GM23248 (cell line): ENCODE measurements at regions not wholly inside any gene's neighbourhood (a gene's known extent, or its start where the extent isn't known, plus 50 kb on each side); places are given as distances from the start of the nearest gene placed in this dataset.

Source experiments
- EZH2 ChIP-seq: fragments of 200-600 bp; sonication (generic); IDR thresholded peaks from 2 replicates; pipeline ENCODE4 v1.6.1; 2018; ENCODE audit warnings: antibody characterized with exemption, mild to moderate bottlenecking; ENCODE audit not compliant: insufficient read depth, poor library complexity, severe bottlenecking
- EZH2phosphoT487 ChIP-seq: fragments of 200-600 bp; sonication (generic); IDR thresholded peaks from 2 replicates; pipeline ENCODE4 v1.6.1; 2018; ENCODE audit warnings: antibody characterized with exemption, moderate library complexity, mild to moderate bottlenecking, low read depth; ENCODE audit not compliant: insufficient read depth

DNA sequence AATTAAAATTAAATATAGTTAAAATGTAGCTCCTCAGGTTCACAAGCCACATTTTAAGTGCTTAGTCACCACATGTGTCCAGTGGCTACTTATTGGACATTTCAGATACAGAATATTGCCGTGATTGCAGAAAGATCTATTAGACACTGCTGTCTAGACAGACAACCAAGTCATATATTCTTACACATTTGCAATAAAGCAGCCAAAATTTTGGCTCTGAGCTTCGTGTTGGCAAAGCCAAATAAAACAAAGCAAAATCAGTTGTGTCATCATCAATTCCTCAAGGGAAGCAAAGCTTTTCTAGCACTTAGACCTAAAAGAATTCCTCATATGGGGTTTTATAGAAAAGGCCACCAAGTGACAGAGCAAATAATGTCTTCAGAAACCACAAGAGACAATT, 193.1 kb upstream of the LPP start:
- TF ChIP-seq EZH2 = no peak
- TF ChIP-seq EZH2phosphoT487 = no peak
